ENCODE measurements at regions not wholly inside any gene's neighbourhood (a gene's known extent, or its start where the extent isn't known, plus 50 kb on each side); places are given as distances from the start of the nearest gene placed in this dataset.
A peak's percentile ranks its signal among the peaks of the same experiment; 100 is the strongest.
"Not testable (repeated sequence)": the region's sequence is repeated elsewhere in the genome, so short reads cannot be mapped to it uniquely, and the experiment has no call there.

DNA sequence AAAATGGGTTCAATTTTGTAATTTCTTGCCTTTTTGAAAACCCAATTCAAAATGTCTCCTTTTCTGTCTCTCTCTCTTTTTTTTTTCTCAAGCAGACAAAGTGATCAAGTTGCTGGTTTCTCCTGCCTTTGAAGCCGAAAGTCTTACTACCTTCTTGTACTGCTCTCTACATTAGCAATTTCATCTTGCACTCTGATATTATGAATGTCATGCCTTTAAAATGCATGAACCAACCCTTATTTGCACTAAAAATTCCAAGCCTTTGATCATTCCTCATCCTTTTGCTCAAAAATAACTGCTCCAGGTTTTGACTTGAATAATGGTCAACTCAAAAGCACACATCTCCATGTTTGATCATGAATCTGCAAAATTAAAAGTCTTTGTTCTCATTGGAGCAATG, 125.2 kb downstream of the CETN3 start:
- DNase-seq: no peak

- DNase-seq: no peak
Observed at GRCh38 chr5:90279091-90279490, 130.5 kb downstream of the CETN3 start.

GRCh38 chr5:90274216-90274615, 135.3 kb downstream of the CETN3 start:
- no peak for DNase-seq

- DNase-seq: no peak
Observed at GRCh38 chr5:90267646-90268045, 141.9 kb downstream of the CETN3 start.

- no peak for DNase-seq
Observed at GRCh38 chr5:90265545-90265857, 144.1 kb downstream of the CETN3 start.

GRCh38 chr5:90264689-90265544, 144.6 kb downstream of the CETN3 start:
- peak; percentile 78 for DNase-seq

DNA sequence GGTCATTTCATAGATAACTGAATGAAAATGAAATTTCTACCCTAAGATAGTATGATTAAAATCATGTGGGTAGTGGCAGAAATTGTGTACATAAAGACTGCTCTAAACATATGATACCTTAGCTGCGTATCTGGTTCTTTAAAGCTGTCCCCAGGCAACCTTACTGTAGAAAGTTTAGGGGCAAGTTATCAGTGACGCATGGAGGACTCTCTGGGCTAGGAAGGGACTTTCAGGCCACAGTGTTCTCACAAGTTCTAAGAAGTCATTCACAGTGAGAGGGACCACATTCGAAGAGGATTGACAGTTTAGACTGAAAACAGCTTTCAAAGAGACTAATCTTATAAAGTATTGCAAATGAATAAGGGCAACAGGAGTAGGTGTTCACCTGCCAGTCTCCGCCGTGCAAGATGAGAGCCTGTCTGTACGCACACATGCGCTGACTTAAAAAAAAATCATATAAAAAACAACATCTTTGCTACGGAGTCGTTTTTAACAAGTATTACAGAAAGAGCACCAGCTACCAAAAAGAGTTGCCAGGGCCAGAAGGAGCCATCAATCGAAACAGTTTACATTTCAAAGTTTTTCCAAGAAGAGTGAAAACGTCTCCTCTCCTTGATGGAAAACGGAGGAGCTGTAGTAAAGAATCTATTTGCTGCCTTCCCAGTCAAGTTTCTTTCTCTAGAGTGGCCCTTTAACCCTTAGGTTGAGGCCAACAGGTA, 146.3 kb downstream of the CETN3 start:
- no peak for DNase-seq

- DNase-seq: no peak
Observed at GRCh38 chr5:90251447-90251846, 158.1 kb downstream of the CETN3 start.

- DNase-seq: peak; percentile 1
Observed at GRCh38 chr5:90248640-90249039, 160.9 kb downstream of the CETN3 start.

GRCh38 chr5:90243848-90244247, 165.7 kb downstream of the CETN3 start:
- DNase-seq: not testable (repeated sequence)

DNA sequence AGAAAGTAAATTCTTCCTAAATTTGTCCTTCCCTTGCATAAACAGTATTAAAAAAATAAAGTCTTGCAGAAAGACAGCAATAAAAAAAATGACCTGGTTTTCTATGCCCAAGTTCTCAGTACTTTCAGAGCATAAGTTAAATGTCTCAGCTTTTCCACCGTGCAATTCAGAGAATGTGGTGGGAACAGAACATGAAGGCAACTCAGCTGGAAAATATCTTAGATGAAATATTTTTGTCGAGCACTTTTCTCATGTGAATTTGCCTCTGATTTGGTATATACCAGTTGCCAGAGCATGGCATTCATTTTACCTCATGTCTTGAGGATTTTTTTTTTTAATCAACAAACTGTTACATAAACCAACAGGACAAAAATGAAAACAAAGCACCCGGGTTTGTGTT, 176.1 kb downstream of the CETN3 start:
- DNase-seq: no peak

DNA sequence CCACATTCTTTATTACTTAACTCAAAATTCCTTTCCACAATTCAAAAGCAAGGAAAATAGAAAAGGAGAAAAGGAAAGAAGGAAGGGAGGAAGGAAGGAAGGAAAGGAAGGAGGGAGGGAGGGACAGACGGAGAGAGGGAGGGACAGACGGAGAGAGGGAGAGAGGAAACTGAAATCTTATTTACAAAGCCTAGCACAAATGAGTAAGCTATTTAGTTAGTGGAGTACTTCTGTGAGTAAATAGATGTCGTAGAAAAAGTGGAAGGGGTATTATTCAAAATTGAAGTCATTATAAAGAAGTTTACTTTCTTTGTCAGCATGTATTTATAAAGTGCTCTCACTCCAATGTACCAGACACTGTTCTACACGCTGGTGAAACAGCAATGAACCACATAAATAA, 177.9 kb downstream of the CETN3 start:
- DNase-seq: no peak

- DNase-seq: no peak
Observed at GRCh38 chr5:90227683-90228082, 181.9 kb downstream of the CETN3 start.

- DNase-seq: peak; percentile 14
Observed at GRCh38 chr5:90226433-90227099, 183.0 kb downstream of the CETN3 start.

- no peak for DNase-seq
Observed at GRCh38 chr5:90224342-90224741, 185.2 kb downstream of the CETN3 start.

DNA sequence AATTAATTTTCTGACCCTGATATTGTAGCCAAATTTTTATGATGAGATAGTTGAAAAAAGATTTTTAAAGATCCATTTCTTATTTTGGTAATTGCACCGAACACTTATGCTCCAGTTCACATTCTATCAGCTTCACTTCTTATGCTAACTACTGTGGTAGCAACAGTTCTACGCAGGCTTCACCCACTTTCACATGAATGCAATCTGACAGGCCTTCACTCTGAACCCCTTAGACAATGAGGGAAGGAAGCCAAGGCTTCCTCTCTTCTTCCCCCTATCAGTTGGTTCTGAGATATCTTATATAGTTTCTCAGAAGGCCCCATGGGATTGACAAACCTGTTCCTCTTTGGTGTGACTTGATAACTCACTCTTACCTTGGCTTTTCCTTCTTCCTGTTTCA, 185.8 kb downstream of the CETN3 start:
- no peak for DNase-seq

DNA sequence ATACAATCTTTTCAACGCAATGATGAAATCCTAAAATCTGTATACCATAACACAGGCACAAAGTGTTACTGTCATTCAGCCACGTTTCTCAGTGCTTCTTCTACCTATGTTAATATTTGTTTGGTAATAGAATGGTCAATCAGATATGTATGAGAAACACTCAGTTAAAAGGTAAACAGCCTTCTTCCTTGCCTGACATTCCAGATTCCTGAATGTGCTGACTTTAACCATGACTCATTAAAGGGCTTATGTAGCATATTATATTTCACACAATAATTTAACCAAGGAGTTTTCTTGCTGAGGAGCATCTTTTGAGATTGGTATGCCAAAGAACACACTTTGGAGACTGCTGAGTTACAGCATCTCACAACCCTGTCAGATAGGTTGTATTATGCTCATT, 187.6 kb downstream of the CETN3 start:
- DNase-seq: no peak

GRCh38 chr5:90220554-90220953, 189.0 kb downstream of the CETN3 start:
- no peak for DNase-seq

- DNase-seq: no peak
Observed at GRCh38 chr5:90214991-90215390, 194.6 kb downstream of the CETN3 start.

GRCh38 chr5:90208323-90208722, 201.2 kb downstream of the CETN3 start:
- not testable (repeated sequence) for DNase-seq

- DNase-seq: peak; percentile 57
Observed at GRCh38 chr5:90201923-90202322, 207.6 kb downstream of the CETN3 start.

- DNase-seq: no peak
Observed at GRCh38 chr5:90193185-90193822, 216.3 kb downstream of the CETN3 start.

DNA sequence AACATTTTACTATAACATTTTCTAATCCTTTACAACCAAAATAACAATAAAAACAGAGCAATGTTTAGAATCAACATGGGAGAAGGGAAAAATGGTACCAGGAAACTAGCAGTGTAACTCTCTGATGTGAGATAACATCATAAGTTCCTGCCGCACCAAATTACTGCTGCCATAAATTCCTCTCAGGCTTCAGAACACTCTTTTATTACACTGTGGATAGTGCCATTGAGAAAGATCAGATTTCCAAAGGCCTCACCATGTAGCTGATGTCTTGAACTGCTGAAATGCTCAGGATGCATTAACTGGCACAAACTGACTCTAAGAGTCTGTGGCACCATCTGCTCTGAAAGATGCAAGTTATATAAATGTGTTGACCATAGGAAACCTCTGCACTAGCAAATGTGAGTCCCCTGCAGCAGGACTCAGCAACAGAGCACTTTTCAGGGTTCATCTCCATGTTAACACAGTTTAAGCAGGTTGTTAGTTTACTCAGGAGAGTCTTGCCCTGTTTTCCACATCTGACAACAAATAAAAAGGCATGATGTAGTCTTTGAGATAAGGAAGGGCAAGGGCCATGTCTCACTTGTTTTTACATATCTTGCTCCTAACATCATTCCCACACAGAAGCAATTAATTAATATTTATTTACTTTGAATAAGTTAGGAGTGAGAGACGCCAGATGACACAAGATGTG, 218.1 kb downstream of the CETN3 start:
- DNase-seq: no peak

All from COR-L47 (cell line).